Activated CD4-positive, alpha-beta memory T cell treated with anti-CD3 and anti-CD28 coated beads, Interleukin-2, amount 10 ng/mL, durations not matched to agents 7 days and 5 days (primary cell): ENCODE measurements at regions not wholly inside any gene's neighbourhood (a gene's known extent, or its start where the extent isn't known, plus 50 kb on each side); places are given as distances from the start of the nearest gene placed in this dataset.
"Not testable (repeated sequence)": the region's sequence is repeated elsewhere in the genome, so short reads cannot be mapped to it uniquely, and the experiment has no call there.

Experiments
- CTCF ChIA-PET: fragments of 350-600 bp; sonication (Branson Sonifier 250); formaldehyde crosslinking; loops from one replicate; lab custom pipeline; 2021; ENCODE audit warnings: antibody characterized with exemption, inconsistent platforms; lab: Charles Lee
- POLR2A ChIA-PET: fragments of 350-600 bp; sonication (Branson Sonifier 250); formaldehyde crosslinking; loops from one replicate; lab custom pipeline; 2021; ENCODE audit warnings: antibody characterized with exemption; lab: Charles Lee
- DNase-seq: peaks from one replicate; pipeline ENCODE4 v3.0.0-alpha.2; 2020
- H3K27ac Mint-ChIP-seq: one replicate; pipeline ENCODE4 v1.8.0; 2021; ENCODE audit warnings: mild to moderate bottlenecking, mixed read lengths
- H3K27me3 Mint-ChIP-seq: one replicate; pipeline ENCODE4 v1.8.0; 2021; ENCODE audit warnings: mixed read lengths
- H3K36me3 Mint-ChIP-seq: one replicate; pipeline ENCODE4 v1.8.0; 2021; ENCODE audit warnings: low read depth, mixed read lengths
- H3K4me1 Mint-ChIP-seq: one replicate; pipeline ENCODE4 v1.8.0; 2021; ENCODE audit warnings: mixed read lengths
- H3K4me3 Mint-ChIP-seq: one replicate; pipeline ENCODE4 v1.8.0; 2021; ENCODE audit warnings: mild to moderate bottlenecking, mixed read lengths
- H3K9me3 Mint-ChIP-seq: one replicate; pipeline ENCODE4 v1.8.0; 2021; ENCODE audit warnings: mixed read lengths

GRCh38 chr4:186845137-186845842 lies 121.6 kb upstream of the FAT1 start:
- Mint-ChIP-seq H3K9me3 (peaks cover 7% of the 10 kb centered on the region), H3K36me3 (no peaks in the 10 kb centered on the region), H3K27ac (no peak overlapping the region), H3K4me1 (no peaks in the 10 kb centered on the region), H3K4me3 (no peak overlapping the region), H3K27me3 (no peaks in the 10 kb centered on the region)
- DNase-seq = no peak
- POLR2A ChIA-PET = no interaction called here
- CTCF ChIA-PET = no interaction called here

- Mint-ChIP-seq H3K27ac (no peak overlapping the region), H3K4me3 (no peak overlapping the region), H3K4me1 (no peaks in the 10 kb centered on the region), H3K27me3 (no peaks in the 10 kb centered on the region), H3K36me3 (no peaks in the 10 kb centered on the region), H3K9me3 (peaks cover 7% of the 10 kb centered on the region)
- ChIA-PET POLR2A (no interaction called here), CTCF (no interaction called here)
- DNase-seq = no peak
These were observed 122.8 kb upstream of the FAT1 start for GRCh38 chr4:186846426-186846825.

GRCh38 chr4:186847429-186848131 lies 123.9 kb upstream of the FAT1 start:
- H3K36me3 Mint-ChIP-seq, DNase-seq, H3K4me3 Mint-ChIP-seq, H3K27me3 Mint-ChIP-seq, H3K27ac Mint-ChIP-seq, H3K4me1 Mint-ChIP-seq, H3K9me3 Mint-ChIP-seq, CTCF ChIA-PET, POLR2A ChIA-PET: not testable (repeated sequence)

GRCh38 chr4:186848437-186848836 lies 124.8 kb upstream of the FAT1 start:
- H3K9me3 Mint-ChIP-seq = peaks cover 7% of the 10 kb centered on the region
- H3K36me3 Mint-ChIP-seq = no peaks in the 10 kb centered on the region
- H3K4me1 Mint-ChIP-seq = no peaks in the 10 kb centered on the region
- H3K27ac Mint-ChIP-seq = no peak overlapping the region
- CTCF ChIA-PET = no interaction called here
- POLR2A ChIA-PET = no interaction called here
- H3K27me3 Mint-ChIP-seq = no peaks in the 10 kb centered on the region
- DNase-seq = no peak
- no peak overlapping the region for H3K4me3 Mint-ChIP-seq

- CTCF ChIA-PET = no interaction called here
- Mint-ChIP-seq H3K4me3 (no peak overlapping the region), H3K27me3 (no peaks in the 10 kb centered on the region), H3K27ac (no peak overlapping the region), H3K36me3 (no peaks in the 10 kb centered on the region), H3K9me3 (peaks cover 5% of the 10 kb centered on the region), H3K4me1 (no peaks in the 10 kb centered on the region)
- DNase-seq = no peak
- POLR2A ChIA-PET = no interaction called here
These were observed 127.8 kb upstream of the FAT1 start for GRCh38 chr4:186851291-186852072.

- peaks cover 8% of the 10 kb centered on the region for H3K9me3 Mint-ChIP-seq
- no peaks in the 10 kb centered on the region for H3K36me3 Mint-ChIP-seq
- H3K27me3 Mint-ChIP-seq = no peaks in the 10 kb centered on the region
- no peak for DNase-seq
- no peak overlapping the region for H3K4me3 Mint-ChIP-seq
- no peaks in the 10 kb centered on the region for H3K4me1 Mint-ChIP-seq
- H3K27ac Mint-ChIP-seq = no peak overlapping the region
- ChIA-PET POLR2A (no interaction called here), CTCF (no interaction called here)
These were observed 128.4 kb upstream of the FAT1 start for GRCh38 chr4:186852073-186852420.

- Mint-ChIP-seq H3K36me3 (no peaks in the 10 kb centered on the region), H3K4me1 (no peaks in the 10 kb centered on the region), H3K27me3 (no peaks in the 10 kb centered on the region), H3K9me3 (peaks cover 3% of the 10 kb centered on the region), H3K4me3 (no peak overlapping the region), H3K27ac (no peak overlapping the region)
- POLR2A ChIA-PET = no interaction called here
- CTCF ChIA-PET = no interaction called here
- DNase-seq = no peak
These were observed 129.3 kb upstream of the FAT1 start for GRCh38 chr4:186852964-186853391.

- no peak overlapping the region for H3K27ac Mint-ChIP-seq
- ChIA-PET CTCF (no interaction called here), POLR2A (no interaction called here)
- H3K9me3 Mint-ChIP-seq = peaks cover 3% of the 10 kb centered on the region
- no peak overlapping the region for H3K4me3 Mint-ChIP-seq
- no peaks in the 10 kb centered on the region for H3K4me1 Mint-ChIP-seq
- no peak for DNase-seq
- no peaks in the 10 kb centered on the region for H3K27me3 Mint-ChIP-seq
- H3K36me3 Mint-ChIP-seq = no peaks in the 10 kb centered on the region
These were observed 130.6 kb upstream of the FAT1 start for GRCh38 chr4:186854256-186854655.

- H3K9me3 Mint-ChIP-seq = peaks cover 3% of the 10 kb centered on the region
- no peak overlapping the region for H3K4me3 Mint-ChIP-seq
- H3K27ac Mint-ChIP-seq = no peak overlapping the region
- no peaks in the 10 kb centered on the region for H3K4me1 Mint-ChIP-seq
- DNase-seq = no peak
- ChIA-PET CTCF (no interaction called here), POLR2A (no interaction called here)
- H3K27me3 Mint-ChIP-seq = no peaks in the 10 kb centered on the region
- H3K36me3 Mint-ChIP-seq = no peaks in the 10 kb centered on the region
These were observed 131.5 kb upstream of the FAT1 start for GRCh38 chr4:186855111-186855510.

GRCh38 chr4:186857793-186858192 lies 134.1 kb upstream of the FAT1 start:
- Mint-ChIP-seq H3K4me3 (no peak overlapping the region), H3K36me3 (no peaks in the 10 kb centered on the region), H3K9me3 (peaks cover 3% of the 10 kb centered on the region), H3K4me1 (no peaks in the 10 kb centered on the region), H3K27me3 (no peaks in the 10 kb centered on the region), H3K27ac (no peak overlapping the region)
- DNase-seq = no peak
- CTCF ChIA-PET = no interaction called here
- POLR2A ChIA-PET = no interaction called here

GRCh38 chr4:186858355-186858754 lies 134.7 kb upstream of the FAT1 start:
- no peak overlapping the region for H3K27ac Mint-ChIP-seq
- no peaks in the 10 kb centered on the region for H3K27me3 Mint-ChIP-seq
- peaks cover 6% of the 10 kb centered on the region for H3K9me3 Mint-ChIP-seq
- no peaks in the 10 kb centered on the region for H3K36me3 Mint-ChIP-seq
- no peaks in the 10 kb centered on the region for H3K4me1 Mint-ChIP-seq
- POLR2A ChIA-PET = no interaction called here
- DNase-seq = no peak
- H3K4me3 Mint-ChIP-seq = no peak overlapping the region
- CTCF ChIA-PET = no interaction called here

- Mint-ChIP-seq H3K27ac (no peak overlapping the region), H3K27me3 (no peaks in the 10 kb centered on the region), H3K4me1 (no peaks in the 10 kb centered on the region), H3K4me3 (no peak overlapping the region), H3K9me3 (peaks cover 9% of the 10 kb centered on the region), H3K36me3 (no peaks in the 10 kb centered on the region)
- ChIA-PET POLR2A (no interaction called here), CTCF (no interaction called here)
- no peak for DNase-seq
These were observed 135.8 kb upstream of the FAT1 start for GRCh38 chr4:186859420-186859819.

- H3K4me3 Mint-ChIP-seq = no peak overlapping the region
- no peaks in the 10 kb centered on the region for H3K27me3 Mint-ChIP-seq
- H3K36me3 Mint-ChIP-seq = no peaks in the 10 kb centered on the region
- H3K4me1 Mint-ChIP-seq = no peaks in the 10 kb centered on the region
- no peak overlapping the region for H3K27ac Mint-ChIP-seq
- POLR2A ChIA-PET = no interaction called here
- CTCF ChIA-PET = no interaction called here
- DNase-seq = no peak
- peaks cover 9% of the 10 kb centered on the region for H3K9me3 Mint-ChIP-seq
These were observed 137.7 kb upstream of the FAT1 start for GRCh38 chr4:186861317-186861716.
